Uterus (tissue), 3 donors: ENCODE measurements at regions not wholly inside any gene's neighbourhood (a gene's known extent, or its start where the extent isn't known, plus 50 kb on each side); places are given as distances from the start of the nearest gene placed in this dataset.

Experiments used
- DNase-seq, 2 donors: peaks; one replicate each; pipeline ENCODE4 v3.0.0-alpha.2; 2019 to 2020
- H3K27ac ChIP-seq, 2 donors: fragments of 200-600 bp; sonication (generic); 1 replicate in 1 of 2; 2 replicates in 1 of 2; pipeline ENCODE4 v1.5.1; 2016 to 2018
- H3K27me3 ChIP-seq, 2 donors: fragments of 200-600 bp; sonication (generic); one replicate each; pipeline ENCODE4 v1.5.1; 2018 to 2019; ENCODE audit warnings: control low read depth in 1 of 2
- H3K36me3 ChIP-seq, 2 donors: fragments of 200-600 bp; sonication (generic); one replicate each; pipeline ENCODE4 v1.5.1; 2019; ENCODE audit warnings: control low read depth in 1 of 2
- H3K4me1 ChIP-seq, 2 donors: fragments of 200-600 bp; sonication (generic); one replicate each; pipeline ENCODE4 v1.5.1; 2018 to 2019; ENCODE audit warnings: control low read depth in 1 of 2
- H3K4me3 ChIP-seq, 2 donors: fragments of 200-600 bp; sonication (generic); 1 replicate in 1 of 2; 2 replicates in 1 of 2; pipeline ENCODE4 v1.5.1; 2018 to 2019; ENCODE audit warnings: mild to moderate bottlenecking in 1 of 2
- H3K9me3 ChIP-seq, 2 donors: fragments of 200-600 bp; sonication (generic); one replicate each; pipeline ENCODE4 v1.5.1; 2019; ENCODE audit warnings: control low read depth in 1 of 2
- POLR2A ChIP-seq, 2 donors: fragments of 450-650 bp; IDR thresholded peaks; one replicate each; pipeline ENCODE4 v1.6.1; 2016; ENCODE audit warnings: antibody characterized with exemption in 2 of 2, mild to moderate bottlenecking in 1 of 2, moderate library complexity in 1 of 2
- intact Hi-C: fragments of 100-400 bp; cut with DNase I; formaldehyde crosslinking; loops from one replicate; pipeline ENCODE4 v1.15.1; 2023; ENCODE audit warnings: low total_unique reads
- TF ChIP-seq, protein P1 (sequence below), 4 experiments: fragments of 200-600 bp in 2 of 4; fragments of 450-650 bp in 2 of 4; sonication (generic) in 2 of 4; IDR thresholded peaks; one replicate each; pipeline ENCODE4 v1.5.1; 2016 to 2019; ENCODE audit warnings: antibody characterized with exemption in 4 of 4, mild to moderate bottlenecking in 2 of 4, moderate library complexity in 1 of 4
- donor health status: DM: yes; HTN: yes; CAD: no.

DNA sequence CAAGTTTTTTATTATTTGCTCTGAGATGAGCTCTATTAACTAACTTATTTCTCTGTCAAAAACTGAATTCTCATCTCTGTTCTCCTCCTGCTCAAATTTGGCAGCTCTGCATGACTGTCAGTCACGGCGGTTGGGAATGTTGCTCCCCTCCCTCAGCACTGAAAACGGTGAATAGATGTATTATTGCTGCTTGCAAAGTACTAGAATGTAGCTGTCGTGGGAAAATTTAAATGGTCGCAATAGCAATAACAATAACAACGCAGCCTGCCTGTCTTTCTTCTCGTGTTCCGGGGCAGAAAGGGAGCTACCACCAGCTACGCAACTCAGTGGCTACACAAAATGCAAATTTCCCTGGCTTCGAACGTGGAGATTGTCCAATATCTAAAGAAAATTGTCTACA is 125.6 kb upstream of the FRY start:
- H3K9me3 ChIP-seq = no peaks in the 10 kb centered on the region
- no peaks in the 10 kb centered on the region for H3K36me3 ChIP-seq
- no peak for DNase-seq
- H3K27ac ChIP-seq = no peak overlapping the region
- intact Hi-C loops = no loop called here
- TF ChIP-seq, protein P1, sequence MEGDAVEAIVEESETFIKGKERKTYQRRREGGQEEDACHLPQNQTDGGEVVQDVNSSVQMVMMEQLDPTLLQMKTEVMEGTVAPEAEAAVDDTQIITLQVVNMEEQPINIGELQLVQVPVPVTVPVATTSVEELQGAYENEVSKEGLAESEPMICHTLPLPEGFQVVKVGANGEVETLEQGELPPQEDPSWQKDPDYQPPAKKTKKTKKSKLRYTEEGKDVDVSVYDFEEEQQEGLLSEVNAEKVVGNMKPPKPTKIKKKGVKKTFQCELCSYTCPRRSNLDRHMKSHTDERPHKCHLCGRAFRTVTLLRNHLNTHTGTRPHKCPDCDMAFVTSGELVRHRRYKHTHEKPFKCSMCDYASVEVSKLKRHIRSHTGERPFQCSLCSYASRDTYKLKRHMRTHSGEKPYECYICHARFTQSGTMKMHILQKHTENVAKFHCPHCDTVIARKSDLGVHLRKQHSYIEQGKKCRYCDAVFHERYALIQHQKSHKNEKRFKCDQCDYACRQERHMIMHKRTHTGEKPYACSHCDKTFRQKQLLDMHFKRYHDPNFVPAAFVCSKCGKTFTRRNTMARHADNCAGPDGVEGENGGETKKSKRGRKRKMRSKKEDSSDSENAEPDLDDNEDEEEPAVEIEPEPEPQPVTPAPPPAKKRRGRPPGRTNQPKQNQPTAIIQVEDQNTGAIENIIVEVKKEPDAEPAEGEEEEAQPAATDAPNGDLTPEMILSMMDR (IDR thresholded peaks at IDR 0.05) = no peak
- no peak for TF ChIP-seq POLR2A (IDR thresholded peaks at IDR 0.05)
- no peaks in the 10 kb centered on the region for H3K4me1 ChIP-seq
- H3K27me3 ChIP-seq = no peaks in the 10 kb centered on the region
- no peak overlapping the region for H3K4me3 ChIP-seq

GRCh38 chr13:31908696-31909411 is 122.7 kb upstream of the FRY start:
- no peak for DNase-seq
- Histone ChIP-seq H3K9me3 (no peaks in the 10 kb centered on the region), H3K4me1 (no peaks in the 10 kb centered on the region), H3K27ac (no peak overlapping the region), H3K4me3 (no peak overlapping the region), H3K36me3 (no peaks in the 10 kb centered on the region), H3K27me3 (no peaks in the 10 kb centered on the region)
- intact Hi-C loops = no loop called here
- no peak for TF ChIP-seq POLR2A (IDR thresholded peaks at IDR 0.05)
- TF ChIP-seq, protein P1 (IDR thresholded peaks at IDR 0.05) = no peak

- intact Hi-C loops = no loop called here
- no peaks in the 10 kb centered on the region for H3K9me3 ChIP-seq
- TF ChIP-seq, protein P1 (IDR thresholded peaks at IDR 0.05) = peak; percentile 81 to 85 (median 82)
- no peak for TF ChIP-seq POLR2A (IDR thresholded peaks at IDR 0.05)
- H3K27me3 ChIP-seq = no peaks in the 10 kb centered on the region
- DNase-seq = peak; percentile 41 to 49
- H3K4me3 ChIP-seq = no peak overlapping the region
- H3K36me3 ChIP-seq = no peaks in the 10 kb centered on the region
- no peak overlapping the region for H3K27ac ChIP-seq
- no peaks in the 10 kb centered on the region for H3K4me1 ChIP-seq
Observed at GRCh38 chr13:31909864-31910551, 121.6 kb upstream of the FRY start.

DNA sequence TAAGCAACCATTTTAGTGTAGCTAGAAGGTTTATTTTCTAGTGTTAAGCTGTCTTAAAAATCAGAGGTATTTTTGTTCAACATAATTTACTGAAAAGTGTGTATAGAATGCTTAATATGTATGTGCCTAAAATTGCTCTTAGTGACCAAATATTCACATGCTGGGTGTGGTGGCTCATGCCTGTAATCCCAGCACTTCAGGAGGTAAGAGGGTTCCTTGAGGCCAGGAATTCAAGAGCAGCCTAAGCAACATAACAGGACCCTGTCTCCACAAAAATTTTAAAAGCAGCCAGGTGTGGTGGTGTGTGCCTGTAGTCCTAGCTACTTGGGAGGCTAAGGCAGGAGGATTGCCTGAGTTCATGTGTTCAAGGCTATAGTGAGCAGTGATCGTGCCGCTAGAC is 120.9 kb upstream of the FRY start:
- DNase-seq = no peak
- intact Hi-C loops = no loop called here
- TF ChIP-seq POLR2A (IDR thresholded peaks at IDR 0.05) = no peak
- TF ChIP-seq, protein P1 (IDR thresholded peaks at IDR 0.05) = no peak
- H3K27ac ChIP-seq = no peak overlapping the region
- H3K4me1 ChIP-seq = no peaks in the 10 kb centered on the region
- no peaks in the 10 kb centered on the region for H3K36me3 ChIP-seq
- H3K4me3 ChIP-seq = no peak overlapping the region
- no peaks in the 10 kb centered on the region for H3K9me3 ChIP-seq
- H3K27me3 ChIP-seq = no peaks in the 10 kb centered on the region

DNA sequence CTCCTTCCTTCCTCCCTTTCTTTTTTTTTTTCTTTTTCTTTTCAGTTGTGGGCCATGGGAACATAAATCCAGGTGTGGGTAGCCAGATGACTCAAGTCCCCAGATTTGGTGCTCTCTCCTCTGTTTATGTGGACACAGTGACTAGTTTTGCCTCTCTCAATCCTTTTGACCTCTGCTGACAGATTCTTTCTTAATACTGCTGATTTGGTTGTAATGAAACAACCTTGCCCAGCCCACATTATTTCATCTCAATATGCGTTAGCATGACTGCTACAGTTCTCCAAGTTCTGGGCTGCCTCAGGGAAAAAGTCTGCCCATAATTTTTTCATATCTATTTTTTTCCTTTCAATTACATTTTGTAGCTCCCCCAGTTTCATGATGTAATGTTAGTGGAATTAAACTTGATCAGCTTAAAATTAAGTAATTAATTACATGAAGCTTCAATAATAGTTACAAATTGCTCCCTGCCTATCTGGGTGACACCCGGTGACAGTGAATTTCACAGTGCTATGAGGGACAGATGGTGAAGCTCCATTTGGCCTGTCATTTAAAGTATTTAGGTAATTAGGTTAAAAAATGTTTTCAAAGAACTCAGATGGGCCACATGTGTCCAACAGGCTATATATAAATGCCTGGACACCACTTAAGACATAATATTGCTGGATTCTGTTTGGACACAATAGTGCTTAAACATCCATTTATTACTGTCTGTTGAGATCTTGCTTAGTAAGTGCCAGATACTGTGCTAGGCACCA is 118.8 kb upstream of the FRY start:
- Histone ChIP-seq H3K36me3 (no peaks in the 10 kb centered on the region), H3K27me3 (no peaks in the 10 kb centered on the region), H3K4me3 (no peak overlapping the region), H3K9me3 (no peaks in the 10 kb centered on the region), H3K27ac (no peak overlapping the region), H3K4me1 (no peaks in the 10 kb centered on the region)
- no peak for TF ChIP-seq POLR2A (IDR thresholded peaks at IDR 0.05)
- TF ChIP-seq, protein P1 (IDR thresholded peaks at IDR 0.05) = no peak
- no peak for DNase-seq
- intact Hi-C loops = no loop called here
